Stimulated activated naive CD8-positive, alpha-beta T cell treated with anti-CD3 and anti-CD28 coated beads, Interleukin-15, amount 100 ng/mL, for 72 hours (primary cell): ENCODE measurements at regions not wholly inside any gene's neighbourhood (a gene's known extent, or its start where the extent isn't known, plus 50 kb on each side); places are given as distances from the start of the nearest gene placed in this dataset.
"Not testable (repeated sequence)": the region's sequence is repeated elsewhere in the genome, so short reads cannot be mapped to it uniquely, and the experiment has no call there.

Experiments
- ATAC-seq: fragments of 150-1000 bp; cut with Tn5 transposase; 2 replicates; pipeline ENCODE4 v1.10.0; 2021; ENCODE audit warnings: mild to moderate bottlenecking, moderate library complexity
- DNase-seq, 2 donors: peaks; one replicate each; pipeline ENCODE4 v3.0.0; 2021 to 2022
- H3K27ac Mint-ChIP-seq, 2 donors: one replicate each; pipeline ENCODE4 v1.8.0; 2022; ENCODE audit warnings: mild to moderate bottlenecking in 2 of 2, mixed read lengths in 2 of 2, moderate library complexity in 2 of 2
- H3K27me3 Mint-ChIP-seq: one replicate; pipeline ENCODE4 v1.8.0; 2022; ENCODE audit warnings: mixed read lengths
- H3K4me1 Mint-ChIP-seq: one replicate; pipeline ENCODE4 v1.8.0; 2022; ENCODE audit warnings: mild to moderate bottlenecking, mixed read lengths
- H3K4me3 Mint-ChIP-seq, 2 donors: one replicate each; pipeline ENCODE4 v1.8.0; 2022; ENCODE audit warnings: mild to moderate bottlenecking in 2 of 2, mixed read lengths in 2 of 2, moderate library complexity in 1 of 2
- H3K9me3 Mint-ChIP-seq, 2 donors: one replicate each; pipeline ENCODE4 v1.8.0; 2022; ENCODE audit warnings: mixed read lengths in 2 of 2

GRCh38 chr3:99586701-99587100, 51.7 kb upstream of the COL8A1 start:
- no peak for DNase-seq
- no peak overlapping the region for H3K27ac Mint-ChIP-seq

GRCh38 chr3:99579965-99580364, 58.4 kb upstream of the COL8A1 start:
- Mint-ChIP-seq H3K4me3 (no peak overlapping the region), H3K9me3 (peaks cover 0 to 4% of the 10 kb centered on the region in 2 donors), H3K4me1 (no peaks in the 10 kb centered on the region), H3K27ac (no peak overlapping the region), H3K27me3 (no peaks in the 10 kb centered on the region)
- DNase-seq, result no peak
- no peak for ATAC-seq

More at GRCh38 chr3:99586701-99587100, 51.7 kb upstream of the COL8A1 start:
- Mint-ChIP-seq H3K9me3 (peaks cover 2 to 4% of the 10 kb centered on the region in 2 donors), H3K27me3 (no peaks in the 10 kb centered on the region), H3K4me3 (no peak overlapping the region), H3K4me1 (no peaks in the 10 kb centered on the region)
- no peak for ATAC-seq

- no peak for DNase-seq
- Mint-ChIP-seq H3K27ac (no peak overlapping the region), H3K4me3 (no peak overlapping the region), H3K27me3 (no peaks in the 10 kb centered on the region), H3K4me1 (no peaks in the 10 kb centered on the region), H3K9me3 (peaks cover 0 to 4% of the 10 kb centered on the region in 2 donors)
- no peak for ATAC-seq
These were observed 59.1 kb upstream of the COL8A1 start for GRCh38 chr3:99579246-99579645.

GRCh38 chr3:99578339-99578970, 59.9 kb upstream of the COL8A1 start:
- H3K4me3 Mint-ChIP-seq, result no peak overlapping the region
- ATAC-seq (no peak), DNase-seq (no peak)
- no peaks in the 10 kb centered on the region for H3K27me3 Mint-ChIP-seq
- peaks cover 0 to 4% of the 10 kb centered on the region in 2 donors for H3K9me3 Mint-ChIP-seq
- no peak overlapping the region for H3K27ac Mint-ChIP-seq
- H3K4me1 Mint-ChIP-seq, result no peaks in the 10 kb centered on the region

- ATAC-seq, result no peak
- H3K9me3 Mint-ChIP-seq, result peaks cover 0 to 4% of the 10 kb centered on the region in 2 donors
These were observed 61.4 kb upstream of the COL8A1 start for GRCh38 chr3:99576904-99577559.

GRCh38 chr3:99575683-99576082, 62.7 kb upstream of the COL8A1 start:
- no peak for DNase-seq
- Mint-ChIP-seq H3K4me3 (no peak overlapping the region), H3K4me1 (no peaks in the 10 kb centered on the region), H3K9me3 (peaks cover 0 to 4% of the 10 kb centered on the region in 2 donors), H3K27ac (no peak overlapping the region), H3K27me3 (no peaks in the 10 kb centered on the region)
- ATAC-seq, result no peak

More at GRCh38 chr3:99576904-99577559, 61.4 kb upstream of the COL8A1 start:
- no peaks in the 10 kb centered on the region for H3K27me3 Mint-ChIP-seq
- H3K4me1 Mint-ChIP-seq, result no peaks in the 10 kb centered on the region
- H3K4me3 Mint-ChIP-seq, result no peak overlapping the region
- no peak for DNase-seq
- no peak overlapping the region for H3K27ac Mint-ChIP-seq

GRCh38 chr3:99570061-99570460, 68.3 kb upstream of the COL8A1 start:
- no peak for DNase-seq
- Mint-ChIP-seq H3K27ac (no peak overlapping the region), H3K27me3 (no peaks in the 10 kb centered on the region), H3K4me1 (no peaks in the 10 kb centered on the region), H3K9me3 (no peaks in the 10 kb centered on the region), H3K4me3 (no peak overlapping the region)
- no peak for ATAC-seq

- H3K27me3 Mint-ChIP-seq, result no peaks in the 10 kb centered on the region
- no peak for DNase-seq
- no peaks in the 10 kb centered on the region for H3K4me1 Mint-ChIP-seq
- ATAC-seq, result no peak
- no peak overlapping the region for H3K27ac Mint-ChIP-seq
- no peaks in the 10 kb centered on the region for H3K9me3 Mint-ChIP-seq
- no peak overlapping the region for H3K4me3 Mint-ChIP-seq
These were observed 69.6 kb upstream of the COL8A1 start for GRCh38 chr3:99568663-99569335.

- DNase-seq (no peak), ATAC-seq (no peak)
- no peak overlapping the region for H3K4me3 Mint-ChIP-seq
- H3K4me1 Mint-ChIP-seq, result no peaks in the 10 kb centered on the region
- H3K27me3 Mint-ChIP-seq, result no peaks in the 10 kb centered on the region
- peaks cover 8 to 14% of the 10 kb centered on the region in 2 donors for H3K9me3 Mint-ChIP-seq
- no peak overlapping the region for H3K27ac Mint-ChIP-seq
These were observed 73.1 kb upstream of the COL8A1 start for GRCh38 chr3:99565331-99565730.

GRCh38 chr3:99562990-99563607, 75.3 kb upstream of the COL8A1 start:
- Mint-ChIP-seq H3K27ac (no peak overlapping the region), H3K4me3 (no peak overlapping the region), H3K27me3 (no peaks in the 10 kb centered on the region), H3K4me1 (no peaks in the 10 kb centered on the region), H3K9me3 (peaks cover 8 to 14% of the 10 kb centered on the region in 2 donors)
- DNase-seq (no peak), ATAC-seq (no peak)

- DNase-seq (no peak), ATAC-seq (no peak)
- Mint-ChIP-seq H3K27ac (no peak overlapping the region), H3K9me3 (peaks cover 8 to 14% of the 10 kb centered on the region in 2 donors), H3K4me1 (no peaks in the 10 kb centered on the region), H3K27me3 (no peaks in the 10 kb centered on the region), H3K4me3 (no peak overlapping the region)
These were observed 76.3 kb upstream of the COL8A1 start for GRCh38 chr3:99562138-99562537.

- no peak for ATAC-seq
- Mint-ChIP-seq H3K9me3 (peaks cover 8 to 14% of the 10 kb centered on the region in 2 donors), H3K27me3 (no peaks in the 10 kb centered on the region), H3K4me1 (no peaks in the 10 kb centered on the region), H3K4me3 (no peak overlapping the region), H3K27ac (no peak overlapping the region)
- DNase-seq, result no peak
These were observed 77.3 kb upstream of the COL8A1 start for GRCh38 chr3:99561056-99561455.

- no peaks in the 10 kb centered on the region for H3K27me3 Mint-ChIP-seq
- no peak overlapping the region for H3K27ac Mint-ChIP-seq
- no peaks in the 10 kb centered on the region for H3K4me1 Mint-ChIP-seq
- peaks cover 8 to 14% of the 10 kb centered on the region in 2 donors for H3K9me3 Mint-ChIP-seq
- DNase-seq, result no peak
- H3K4me3 Mint-ChIP-seq, result no peak overlapping the region
- no peak for ATAC-seq
These were observed 79.2 kb upstream of the COL8A1 start for GRCh38 chr3:99559196-99559595.

GRCh38 chr3:99555885-99556284, 82.5 kb upstream of the COL8A1 start:
- not testable (repeated sequence) for H3K4me1 Mint-ChIP-seq, H3K27me3 Mint-ChIP-seq, H3K9me3 Mint-ChIP-seq, H3K27ac Mint-ChIP-seq, ATAC-seq, DNase-seq, H3K4me3 Mint-ChIP-seq

GRCh38 chr3:99551520-99551919, 86.9 kb upstream of the COL8A1 start:
- Mint-ChIP-seq H3K27me3 (no peaks in the 10 kb centered on the region), H3K27ac (no peak overlapping the region), H3K4me1 (no peaks in the 10 kb centered on the region), H3K9me3 (no peaks in the 10 kb centered on the region), H3K4me3 (no peak overlapping the region)
- ATAC-seq (no peak), DNase-seq (no peak)
